Trophoblast cell (in vitro differentiated cells and primary cell): ENCODE measurements at regions not wholly inside any gene's neighbourhood (a gene's known extent, or its start where the extent isn't known, plus 50 kb on each side); places are given as distances from the start of the nearest gene placed in this dataset.
A peak's percentile ranks its signal among the peaks of the same experiment; 100 is the strongest.

Experiments used
- DNase-seq, 2 donors: peaks; one replicate each; pipeline ENCODE4 v3.0.0-alpha.2; 2016
- H2AFZ ChIP-seq: 2 replicates; pipeline ENCODE4 v1.6.1; 2013; ENCODE audit warnings: low read length, moderate library complexity, mild to moderate bottlenecking; ENCODE audit not compliant: insufficient read depth, poor library complexity
- H2AK5ac ChIP-seq: 2 replicates; pipeline ENCODE4 v1.6.1; 2013; ENCODE audit warnings: mild to moderate bottlenecking, low read length
- H2BK120ac ChIP-seq: 2 replicates; pipeline ENCODE4 v1.6.1; 2013; ENCODE audit warnings: low read length, mild to moderate bottlenecking, moderate library complexity; ENCODE audit not compliant: insufficient read depth, poor library complexity
- H2BK12ac ChIP-seq: 2 replicates; pipeline ENCODE4 v1.6.1; 2013; ENCODE audit warnings: mild to moderate bottlenecking, low read length, moderate library complexity
- H2BK5ac ChIP-seq: 2 replicates; pipeline ENCODE4 v1.6.1; 2013; ENCODE audit warnings: low read length, low read depth, moderate library complexity, mild to moderate bottlenecking; ENCODE audit not compliant: poor library complexity
- H3K14ac ChIP-seq: 2 replicates; pipeline ENCODE4 v1.6.1; 2013; ENCODE audit warnings: mild to moderate bottlenecking, low read length
- H3K18ac ChIP-seq: 2 replicates; pipeline ENCODE4 v1.6.1; 2013; ENCODE audit warnings: mild to moderate bottlenecking, low read length
- H3K23ac ChIP-seq: 2 replicates; pipeline ENCODE4 v1.6.1; 2013; ENCODE audit warnings: low read length
- H3K27ac ChIP-seq: 2 replicates; pipeline ENCODE4 v1.5.1; 2013; ENCODE audit warnings: low read depth, mild to moderate bottlenecking, inconsistent platforms, low read length, moderate library complexity
- H3K27me3 ChIP-seq: 2 replicates; pipeline ENCODE4 v1.6.1; 2013; ENCODE audit warnings: inconsistent platforms, mild to moderate bottlenecking, low read length, moderate library complexity; ENCODE audit not compliant: insufficient read depth
- H3K36me3 ChIP-seq, 2 experiments: 1 replicate in 1 of 2; 2 replicates in 1 of 2; pipeline ENCODE4 v1.6.1; 2013; ENCODE audit warnings: low read length in 2 of 2, mild to moderate bottlenecking in 2 of 2, moderate library complexity in 1 of 2; ENCODE audit not compliant: insufficient read depth in 2 of 2, control insufficient read depth in 1 of 2
- H3K4ac ChIP-seq: 2 replicates; pipeline ENCODE4 v1.6.1; 2013; ENCODE audit warnings: low read depth, mild to moderate bottlenecking, low read length, moderate library complexity
- H3K4me1 ChIP-seq, 2 experiments: 1 replicate in 1 of 2; 2 replicates in 1 of 2; pipeline ENCODE4 v1.6.1; 2013; ENCODE audit warnings: low read length in 2 of 2, mild to moderate bottlenecking in 2 of 2, moderate library complexity in 1 of 2; ENCODE audit not compliant: insufficient read depth in 2 of 2, control insufficient read depth in 1 of 2
- H3K4me2 ChIP-seq: 2 replicates; pipeline ENCODE4 v1.6.1; 2013; ENCODE audit warnings: inconsistent platforms, mild to moderate bottlenecking, low read length, moderate library complexity
- H3K4me3 ChIP-seq: 2 replicates; pipeline ENCODE4 v1.5.1; 2013; ENCODE audit warnings: mild to moderate bottlenecking, low read depth, low read length, inconsistent platforms
- H3K79me1 ChIP-seq: one replicate; pipeline ENCODE4 v1.6.1; 2013; ENCODE audit warnings: low read length
- H3K79me2 ChIP-seq: 2 replicates; pipeline ENCODE4 v1.6.1; 2013; ENCODE audit warnings: low read length, mild to moderate bottlenecking; ENCODE audit not compliant: control insufficient read depth, insufficient read depth, poor library complexity
- H3K9ac ChIP-seq: 2 replicates; pipeline ENCODE4 v1.6.1; 2013; ENCODE audit warnings: mild to moderate bottlenecking, low read length
- H3K9me3 ChIP-seq: 2 replicates; pipeline ENCODE4 v1.6.1; 2013; ENCODE audit warnings: low read depth, mild to moderate bottlenecking, control low read depth, inconsistent platforms, low read length; ENCODE audit not compliant: insufficient read depth
- H4K12ac ChIP-seq: 2 replicates; pipeline ENCODE4 v1.6.1; 2013; ENCODE audit warnings: low read depth, mild to moderate bottlenecking, low read length, moderate library complexity
- H4K8ac ChIP-seq: 2 replicates; pipeline ENCODE4 v1.6.1; 2013; ENCODE audit warnings: low read depth, mild to moderate bottlenecking, low read length, moderate library complexity
- H4K91ac ChIP-seq: one replicate; pipeline ENCODE4 v1.6.1; 2013; ENCODE audit warnings: low read depth, mild to moderate bottlenecking, low read length, moderate library complexity
- WGBS: extraction: QIAGEN DNeasy Blood & Tissue Kit; methylation state at CpG from one replicate; pipeline ENCODE4 v1.1.7; 2013; ENCODE audit warnings: missing lambda C conversion rate; ENCODE audit not compliant: insufficient read length, insufficient coverage; ENCODE audit errors: extremely low coverage; 5-methylcytosine and 5-hydroxymethylcytosine counted together

- Histone ChIP-seq H2BK120ac (no peak overlapping the region), H3K4me1 (peaks cover 0 to 2% of the 10 kb centered on the region in 2 experiments), H3K4me3 (no peak overlapping the region), H4K91ac (no peak overlapping the region), H3K4me2 (no peak overlapping the region), H4K8ac (no peak overlapping the region), H4K12ac (no peak overlapping the region), H2AFZ (no peak overlapping the region), H3K27ac (no peak overlapping the region), H3K4ac (no peak overlapping the region), H2AK5ac (no peak overlapping the region), H3K79me2 (no peaks in the 10 kb centered on the region), H3K36me3 (no peaks in the 10 kb centered on the region), H3K18ac (no peak overlapping the region), H3K9me3 (no peaks in the 10 kb centered on the region), H3K27me3 (no peaks in the 10 kb centered on the region), H3K23ac (no peak overlapping the region), H3K79me1 (no peaks in the 10 kb centered on the region), H3K14ac (no peak overlapping the region), H2BK12ac (no peak overlapping the region), H2BK5ac (no peak overlapping the region), H3K9ac (no peak overlapping the region)
- no CpG with 5 or more reads among the region's 6 CpGs for WGBS
- peak in 1 of 2 donors; percentile 30 for DNase-seq
Observed at GRCh38 chr10:17516376-17516775, 62.0 kb upstream of the ST8SIA6 start.

GRCh38 chr10:17512341-17513001 is 58.1 kb upstream of the ST8SIA6 start:
- no CpG with 5 or more reads among the region's 5 CpGs for WGBS
- Histone ChIP-seq H3K4me3 (no peak overlapping the region), H2AFZ (no peak overlapping the region), H3K23ac (no peak overlapping the region), H3K9ac (no peak overlapping the region), H2BK12ac (no peak overlapping the region), H4K12ac (no peak overlapping the region), H3K14ac (no peak overlapping the region), H3K79me1 (no peaks in the 10 kb centered on the region), H4K91ac (no peak overlapping the region), H2AK5ac (no peak overlapping the region), H3K4me2 (no peak overlapping the region), H4K8ac (no peak overlapping the region), H3K9me3 (no peaks in the 10 kb centered on the region), H3K4ac (no peak overlapping the region), H2BK5ac (no peak overlapping the region), H3K27ac (no peak overlapping the region), H3K79me2 (no peaks in the 10 kb centered on the region), H3K4me1 (peaks cover 0 to 2% of the 10 kb centered on the region in 2 experiments), H3K18ac (no peak overlapping the region), H3K27me3 (no peaks in the 10 kb centered on the region), H2BK120ac (no peak overlapping the region), H3K36me3 (no peaks in the 10 kb centered on the region)
- peak; percentile 76 to 81 for DNase-seq

- no peak overlapping the region for H3K4me3 ChIP-seq
Observed at GRCh38 chr10:17510242-17510908, 56.0 kb upstream of the ST8SIA6 start.

GRCh38 chr10:17507538-17507937 is 53.1 kb upstream of the ST8SIA6 start:
- no peak overlapping the region for H3K27ac ChIP-seq
- no peak overlapping the region for H3K14ac ChIP-seq
- H4K91ac ChIP-seq, result no peak overlapping the region
- no peak overlapping the region for H3K23ac ChIP-seq
- H3K4me2 ChIP-seq, result no peak overlapping the region
- no peaks in the 10 kb centered on the region for H3K79me2 ChIP-seq
- H4K12ac ChIP-seq, result no peak overlapping the region
- H3K4ac ChIP-seq, result no peak overlapping the region
- H3K27me3 ChIP-seq, result no peaks in the 10 kb centered on the region
- no peak overlapping the region for H2AK5ac ChIP-seq
- no peak overlapping the region for H2BK12ac ChIP-seq
- H2BK120ac ChIP-seq, result no peak overlapping the region
- DNase-seq, result no peak
- no peak overlapping the region for H2BK5ac ChIP-seq
- no CpG with 5 or more reads among the region's 4 CpGs for WGBS
- no peak overlapping the region for H4K8ac ChIP-seq
- H2AFZ ChIP-seq, result no peak overlapping the region
- no peaks in the 10 kb centered on the region for H3K36me3 ChIP-seq
- H3K9ac ChIP-seq, result no peak overlapping the region
- no peak overlapping the region for H3K4me3 ChIP-seq
- no peaks in the 10 kb centered on the region for H3K79me1 ChIP-seq
- H3K9me3 ChIP-seq, result no peaks in the 10 kb centered on the region
- no peak overlapping the region for H3K18ac ChIP-seq
- H3K4me1 ChIP-seq, result peaks cover 0 to 7% of the 10 kb centered on the region in 2 experiments

More at GRCh38 chr10:17510242-17510908, 56.0 kb upstream of the ST8SIA6 start:
- Histone ChIP-seq H3K9me3 (no peaks in the 10 kb centered on the region), H2AK5ac (no peak overlapping the region), H2AFZ (no peak overlapping the region), H3K23ac (no peak overlapping the region), H4K8ac (no peak overlapping the region), H3K27me3 (no peaks in the 10 kb centered on the region), H3K36me3 (no peaks in the 10 kb centered on the region), H3K79me2 (no peaks in the 10 kb centered on the region), H3K18ac (no peak overlapping the region), H3K27ac (no peak overlapping the region), H3K4ac (no peak overlapping the region), H2BK12ac (no peak overlapping the region), H4K12ac (no peak overlapping the region), H3K14ac (no peak overlapping the region), H3K9ac (no peak overlapping the region), H2BK5ac (no peak overlapping the region), H2BK120ac (no peak overlapping the region), H3K4me1 (peaks cover 0 to 2% of the 10 kb centered on the region in 2 experiments), H3K79me1 (no peaks in the 10 kb centered on the region), H3K4me2 (no peak overlapping the region), H4K91ac (no peak overlapping the region)
- DNase-seq, result peak in 1 of 2 donors; percentile 49
- no CpG with 5 or more reads among the region's 5 CpGs for WGBS
